ENCODE measurements at regions not wholly inside any gene's neighbourhood (a gene's known extent, or its start where the extent isn't known, plus 50 kb on each side); places are given as distances from the start of the nearest gene placed in this dataset.

GRCh38 chr17:69918164-69918563 is 156.9 kb upstream of the KCNJ16 start:
- Histone ChIP-seq H3K27ac (no peak overlapping the region), H3K27me3 (no peaks in the 10 kb centered on the region), H3K4me1 (no peaks in the 10 kb centered on the region), H3K4me3 (no peak overlapping the region), H3K36me3 (no peaks in the 10 kb centered on the region), H3K9me3 (no peaks in the 10 kb centered on the region)
- DNase-seq = no peak
- 80 to 84% methylated on average over 4 of the region's 4 CpGs for WGBS, 2 donors
- TF ChIP-seq POLR2A (IDR thresholded peaks at IDR 0.05) = no peak
- TF ChIP-seq CTCF (IDR thresholded peaks at IDR 0.05) = no peak
- intact Hi-C loops (cut with DNase I) = no loop called here

- Histone ChIP-seq H3K9me3 (no peaks in the 10 kb centered on the region), H3K4me3 (no peak overlapping the region), H3K27ac (no peak overlapping the region), H3K36me3 (no peaks in the 10 kb centered on the region), H3K27me3 (no peaks in the 10 kb centered on the region), H3K4me1 (no peaks in the 10 kb centered on the region)
- TF ChIP-seq POLR2A (IDR thresholded peaks at IDR 0.05) = no peak
- no peak for TF ChIP-seq CTCF (IDR thresholded peaks at IDR 0.05)
- DNase-seq = no peak
- 84 to 87% methylated on average over 2 of the region's 2 CpGs for WGBS, 2 donors
- intact Hi-C loops (cut with DNase I) = no loop called here
These were observed 155.2 kb upstream of the KCNJ16 start for GRCh38 chr17:69919789-69920188.

GRCh38 chr17:69921046-69921445 is 154.0 kb upstream of the KCNJ16 start:
- Histone ChIP-seq H3K4me3 (no peak overlapping the region), H3K27me3 (no peaks in the 10 kb centered on the region), H3K27ac (no peak overlapping the region), H3K4me1 (no peaks in the 10 kb centered on the region), H3K9me3 (no peaks in the 10 kb centered on the region), H3K36me3 (no peaks in the 10 kb centered on the region)
- WGBS, 2 donors = 92 to 100% methylated on average over 1 of the region's 1 CpG
- TF ChIP-seq POLR2A (IDR thresholded peaks at IDR 0.05) = no peak
- TF ChIP-seq CTCF (IDR thresholded peaks at IDR 0.05) = no peak
- intact Hi-C loops (cut with DNase I) = no loop called here
- DNase-seq = no peak

GRCh38 chr17:69928611-69929010 is 146.4 kb upstream of the KCNJ16 start:
- H3K9me3 ChIP-seq = no peaks in the 10 kb centered on the region
- no peaks in the 10 kb centered on the region for H3K36me3 ChIP-seq
- intact Hi-C loops (cut with DNase I) = no loop called here
- TF ChIP-seq CTCF (IDR thresholded peaks at IDR 0.05) = no peak
- TF ChIP-seq POLR2A (IDR thresholded peaks at IDR 0.05) = no peak
- no peaks in the 10 kb centered on the region for H3K27me3 ChIP-seq
- WGBS, 2 donors = 44 to 69% methylated on average over 4 of the region's 4 CpGs
- no peak for DNase-seq
- no peaks in the 10 kb centered on the region for H3K4me1 ChIP-seq
- no peak overlapping the region for H3K27ac ChIP-seq
- no peak overlapping the region for H3K4me3 ChIP-seq

- Histone ChIP-seq H3K27me3 (no peaks in the 10 kb centered on the region), H3K27ac (no peak overlapping the region), H3K4me3 (no peak overlapping the region), H3K9me3 (no peaks in the 10 kb centered on the region), H3K4me1 (peaks cover 0 to 10% (median 0%) of the 10 kb centered on the region in 3 donors), H3K36me3 (no peaks in the 10 kb centered on the region)
- 43 to 62% methylated on average over 3 of the region's 3 CpGs for WGBS, 2 donors
- intact Hi-C loops (cut with DNase I) = no loop called here
- no peak for DNase-seq
- TF ChIP-seq CTCF (IDR thresholded peaks at IDR 0.05) (no peak), POLR2A (IDR thresholded peaks at IDR 0.05) (no peak)
These were observed 138.0 kb upstream of the KCNJ16 start for GRCh38 chr17:69936996-69937395.

All from esophagus squamous epithelium (tissue), 5 donors.